WTC11 (cell line): ENCODE measurements at regions not wholly inside any gene's neighbourhood (a gene's known extent, or its start where the extent isn't known, plus 50 kb on each side); places are given as distances from the start of the nearest gene placed in this dataset.

Experiments
- ATAC-seq: fragments of 200-7000 bp; cut with Tn5 transposase; 2 replicates; pipeline ENCODE4 v1.10.0; 2021; ENCODE audit warnings: mild to moderate bottlenecking, moderate library complexity
- CTCF ChIA-PET: fragments of 300-600 bp; sonication (Branson Sonifier 250); formaldehyde crosslinking; loops from one replicate; lab custom pipeline; 2021; ENCODE audit warnings: antibody characterized with exemption; lab: Charles Lee
- POLR2A ChIA-PET: fragments of 350-600 bp; sonication (Branson Sonifier 250); formaldehyde crosslinking; loops from one replicate; lab custom pipeline; 2021; ENCODE audit warnings: antibody characterized with exemption; lab: Charles Lee
- DNase-seq: peaks from one replicate; pipeline ENCODE4 v3.0.0; 2021; ENCODE audit warnings: low spot score
- H3K27ac Mint-ChIP-seq: 2 replicates; pipeline ENCODE4 v1.8.0; 2021; ENCODE audit warnings: mixed read lengths
- H3K27me3 Mint-ChIP-seq: 2 replicates; pipeline ENCODE4 v1.8.0; 2021; ENCODE audit warnings: low read depth, mild to moderate bottlenecking, moderate library complexity, mixed read lengths
- H3K36me3 Mint-ChIP-seq: 2 replicates; pipeline ENCODE4 v1.8.0; 2021; ENCODE audit warnings: mixed read lengths
- H3K4me1 Mint-ChIP-seq: 2 replicates; pipeline ENCODE4 v1.8.0; 2022; ENCODE audit warnings: mixed read lengths
- H3K4me3 Mint-ChIP-seq: 2 replicates; pipeline ENCODE4 v1.8.0; 2021; ENCODE audit warnings: mild to moderate bottlenecking, moderate library complexity, mixed read lengths
- H3K9me3 Mint-ChIP-seq: 2 replicates; pipeline ENCODE4 v1.8.0; 2021; ENCODE audit warnings: mixed read lengths
- ARID4B ChIP-seq: sonication (generic); formaldehyde crosslinking; IDR thresholded peaks from 2 replicates; pipeline ENCODE4 v1.8.0; 2023; ENCODE audit warnings: missing genetic modification reagents, mild to moderate bottlenecking, borderline replicate concordance
- CTCF ChIP-seq: fragments of 200-600 bp; IDR thresholded peaks from 2 replicates; pipeline ENCODE4 v1.8.0; 2022; ENCODE audit warnings: antibody characterized with exemption
- ELF4 ChIP-seq: sonication (generic); formaldehyde crosslinking; IDR thresholded peaks from 2 replicates; pipeline ENCODE4 v1.8.1; 2022; ENCODE audit warnings: low read depth, mild to moderate bottlenecking, moderate library complexity, missing genetic modification reagents
- ETV6 ChIP-seq: sonication (generic); formaldehyde crosslinking; IDR thresholded peaks from 2 replicates; pipeline ENCODE4 v1.8.1; 2022; ENCODE audit warnings: mild to moderate bottlenecking, missing genetic modification reagents
- FOXK1 ChIP-seq: sonication (generic); formaldehyde crosslinking; IDR thresholded peaks from 2 replicates; pipeline ENCODE4 v1.8.0; 2022; ENCODE audit warnings: mild to moderate bottlenecking, moderate library complexity, missing genetic modification reagents
- NFE2L1 ChIP-seq: sonication (generic); formaldehyde crosslinking; IDR thresholded peaks from 2 replicates; pipeline ENCODE4 v1.8.1; 2023; ENCODE audit warnings: missing genetic modification reagents
- PRDM15 ChIP-seq: sonication (generic); formaldehyde crosslinking; IDR thresholded peaks from 2 replicates; pipeline ENCODE4 v1.8.0; 2022; ENCODE audit warnings: missing genetic modification reagents
- PRRX2 ChIP-seq: fragments of 250-450 bp; sonication (Bioruptor Pico); IDR thresholded peaks from 2 replicates; pipeline ENCODE4 v1.8.0; 2021; ENCODE audit warnings: mild to moderate bottlenecking
- RORB ChIP-seq: fragments of 250-450 bp; sonication (Bioruptor Pico); IDR thresholded peaks from 2 replicates; pipeline ENCODE4 v1.9.0; 2021; ENCODE audit warnings: mild to moderate bottlenecking
- SMAD3 ChIP-seq: sonication (generic); formaldehyde crosslinking; IDR thresholded peaks from 2 replicates; pipeline ENCODE4 v1.8.0; 2022; ENCODE audit warnings: missing genetic modification reagents, mild to moderate bottlenecking, borderline replicate concordance
- USF2 ChIP-seq: sonication (generic); formaldehyde crosslinking; IDR thresholded peaks from 2 replicates; pipeline ENCODE4 v1.8.1; 2023; ENCODE audit warnings: mild to moderate bottlenecking, missing genetic modification reagents, moderate library complexity
- ZNF138 ChIP-seq: sonication (generic); formaldehyde crosslinking; conservative IDR thresholded peaks from 2 replicates; pipeline ENCODE4 v1.8.1; 2022; ENCODE audit warnings: mild to moderate bottlenecking, moderate library complexity, missing genetic modification reagents
- ZNF219 ChIP-seq: sonication (generic); formaldehyde crosslinking; IDR thresholded peaks from 2 replicates; pipeline ENCODE4 v1.8.0; 2023; ENCODE audit warnings: missing genetic modification reagents, mild to moderate bottlenecking, borderline replicate concordance
- ZNF232 ChIP-seq: sonication (generic); formaldehyde crosslinking; IDR thresholded peaks from 2 replicates; pipeline ENCODE4 v1.8.0; 2022; ENCODE audit warnings: mild to moderate bottlenecking, missing genetic modification reagents
- ZNF263 ChIP-seq: sonication (generic); formaldehyde crosslinking; IDR thresholded peaks from 2 replicates; pipeline ENCODE4 v1.8.1; 2022; ENCODE audit warnings: low read depth, mild to moderate bottlenecking, moderate library complexity, missing genetic modification reagents
- ZNF425 ChIP-seq: fragments of 250-450 bp; sonication (Bioruptor Pico); conservative IDR thresholded peaks from 2 replicates; pipeline ENCODE4 v1.9.0; 2021; ENCODE audit warnings: mild to moderate bottlenecking
- ZNF512 ChIP-seq: sonication (generic); formaldehyde crosslinking; IDR thresholded peaks from 2 replicates; pipeline ENCODE4 v1.8.1; 2022; ENCODE audit warnings: missing genetic modification reagents, borderline replicate concordance

GRCh38 chr6:140627002-140627401 is 1252.6 kb upstream of the CITED2 start:
- Mint-ChIP-seq H3K9me3 (peaks cover 58% of the 10 kb centered on the region), H3K27me3 (peaks cover 6% of the 10 kb centered on the region), H3K36me3 (peaks cover 44% of the 10 kb centered on the region), H3K4me1 (no peaks in the 10 kb centered on the region), H3K27ac (no peak overlapping the region), H3K4me3 (no peak overlapping the region)
- no peak for TF ChIP-seq USF2 (CRISPR knock-in tag)
- TF ChIP-seq NFE2L1 (CRISPR knock-in tag), result no peak
- TF ChIP-seq ELF4 (CRISPR knock-in tag), result no peak
- no peak for TF ChIP-seq CTCF
- TF ChIP-seq ZNF512 (CRISPR knock-in tag), result no peak
- TF ChIP-seq ZNF263 (CRISPR knock-in tag), result no peak
- no peak for TF ChIP-seq FOXK1 (CRISPR knock-in tag)
- ChIA-PET CTCF (no interaction called here), POLR2A (no interaction called here)
- no peak for DNase-seq
- ATAC-seq, result no peak

GRCh38 chr6:140623498-140623897 is 1249.0 kb upstream of the CITED2 start:
- Mint-ChIP-seq H3K4me1 (no peaks in the 10 kb centered on the region), H3K27ac (no peak overlapping the region), H3K27me3 (peaks cover 6% of the 10 kb centered on the region), H3K9me3 (peaks cover 62% of the 10 kb centered on the region), H3K36me3 (peaks cover 34% of the 10 kb centered on the region), H3K4me3 (no peak overlapping the region)
- ChIA-PET CTCF (no interaction called here), POLR2A (no interaction called here)
- TF ChIP-seq ZNF138 (CRISPR knock-in tag) (no peak), PRRX2 (no peak), ZNF219 (no peak), ZNF425 (CRISPR knock-in tag) (no peak), ZNF232 (CRISPR knock-in tag) (no peak), SMAD3 (CRISPR knock-in tag) (no peak), ETV6 (no peak), RORB (no peak)
- no peak for DNase-seq
- ATAC-seq, result no peak

GRCh38 chr6:140620496-140620895 is 1246.0 kb upstream of the CITED2 start:
- peaks cover 33% of the 10 kb centered on the region for H3K9me3 Mint-ChIP-seq
- ChIA-PET CTCF (no interaction called here), POLR2A (interaction anchor here (0.6 kb wide), 1 partner anchor 1087 kb away, joined by 4 read pairs; no protein-coding TSS in a partner anchor)
- H3K27ac Mint-ChIP-seq, result no peak overlapping the region
- no peak overlapping the region for H3K4me3 Mint-ChIP-seq
- TF ChIP-seq ARID4B (CRISPR knock-in tag) (no peak), PRDM15 (no peak)
- no peaks in the 10 kb centered on the region for H3K4me1 Mint-ChIP-seq
- DNase-seq, result no peak
- no peaks in the 10 kb centered on the region for H3K27me3 Mint-ChIP-seq
- ATAC-seq, result no peak
- peaks cover 5% of the 10 kb centered on the region for H3K36me3 Mint-ChIP-seq
